ENCODE measurements at regions not wholly inside any gene's neighbourhood (a gene's known extent, or its start where the extent isn't known, plus 50 kb on each side); places are given as distances from the start of the nearest gene placed in this dataset.

DNA sequence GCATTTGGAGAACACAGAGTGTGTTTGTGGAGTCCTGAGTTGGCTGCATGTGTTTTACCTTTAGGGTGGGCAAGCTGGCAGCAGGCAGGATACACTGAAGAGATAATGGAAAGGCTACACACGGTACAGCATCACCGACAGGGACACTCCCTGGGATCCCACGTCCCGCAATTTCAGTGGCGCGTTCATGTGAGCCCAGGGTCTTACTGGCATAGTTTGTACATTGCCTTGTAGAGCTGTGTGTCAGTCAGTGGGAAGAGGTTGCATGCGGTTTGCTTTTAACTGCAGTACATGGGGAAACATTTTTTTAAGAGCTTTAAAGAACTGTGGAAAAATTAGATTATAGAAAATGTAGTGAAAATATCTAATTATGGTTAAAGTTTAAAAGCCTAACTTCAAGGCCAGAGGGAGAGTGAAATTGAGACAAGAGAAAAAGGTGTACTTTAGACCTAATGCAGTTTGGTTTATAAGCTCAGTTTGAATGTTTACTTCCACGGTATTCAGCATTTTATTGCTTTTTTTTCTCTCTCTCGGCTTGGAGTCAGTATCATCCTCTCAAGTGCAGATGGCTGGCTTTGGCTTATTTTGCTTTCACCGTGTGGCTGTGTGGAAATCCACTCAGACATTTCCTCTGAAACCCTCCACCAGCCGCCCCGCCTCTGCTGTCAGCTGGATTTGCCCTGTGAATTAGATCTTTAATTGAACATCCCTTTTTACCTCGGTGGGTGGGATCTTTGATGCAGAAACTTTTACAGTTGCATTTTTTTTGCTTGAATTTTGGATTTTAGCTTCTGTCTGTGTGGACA is 364.2 kb upstream of the COBL start:
- Mint-ChIP-seq H3K4me3 (no peak overlapping the region), H3K36me3 (ENCODE audit: low read depth) (peaks cover 1% of the 10 kb centered on the region), H3K4me1 (no peaks in the 10 kb centered on the region), H3K27ac (no peak overlapping the region), H3K27me3 (no peaks in the 10 kb centered on the region), H3K9me3 (peaks cover 11% of the 10 kb centered on the region)
- ATAC-seq, result no peak
- no peak for DNase-seq

DNA sequence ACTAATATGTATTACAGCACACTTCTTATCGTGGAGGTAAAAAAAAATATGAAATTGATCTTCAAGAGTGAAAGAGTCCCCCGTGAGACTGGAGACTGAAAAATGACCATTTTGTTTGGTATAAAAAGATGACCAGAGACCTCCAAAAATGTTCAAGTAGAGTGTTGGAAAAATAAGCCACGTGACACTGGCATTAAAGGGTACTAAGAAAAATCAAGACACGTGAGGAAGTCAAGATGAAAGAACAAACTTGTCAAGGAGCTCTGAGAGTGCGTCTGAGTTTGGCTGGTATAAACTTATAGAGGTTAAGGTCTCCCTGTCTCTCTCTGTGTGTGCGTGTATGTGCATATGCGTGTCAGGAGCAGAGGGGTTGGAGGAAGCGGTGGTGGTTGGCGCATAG is 362.7 kb upstream of the COBL start:
- H3K27me3 Mint-ChIP-seq, result no peaks in the 10 kb centered on the region
- no peaks in the 10 kb centered on the region for H3K4me1 Mint-ChIP-seq
- H3K27ac Mint-ChIP-seq, result no peak overlapping the region
- peaks cover 1% of the 10 kb centered on the region for H3K36me3 Mint-ChIP-seq (ENCODE audit: low read depth)
- H3K9me3 Mint-ChIP-seq, result peaks cover 11% of the 10 kb centered on the region
- no peak overlapping the region for H3K4me3 Mint-ChIP-seq
- no peak for ATAC-seq
- no peak for DNase-seq

DNA sequence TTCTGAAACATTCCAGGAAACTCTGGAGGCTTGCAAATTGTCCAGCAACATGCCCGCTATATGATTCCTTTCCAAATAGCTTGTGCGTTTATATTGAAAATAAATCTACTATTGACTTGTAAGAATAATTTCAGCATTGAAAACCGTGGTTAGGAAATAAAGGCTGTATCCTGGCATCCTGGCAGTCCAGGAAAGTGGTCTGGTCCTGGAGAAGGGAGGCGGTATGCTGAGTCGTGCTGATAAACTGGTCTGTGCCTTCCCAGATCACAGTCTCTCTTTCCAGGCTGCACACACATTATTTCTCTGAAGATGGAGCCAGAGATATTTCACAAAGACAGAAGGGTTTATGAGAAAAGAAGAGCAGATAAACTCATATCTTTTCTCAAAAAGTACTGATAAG is 350.1 kb upstream of the COBL start:
- H3K4me1 Mint-ChIP-seq, result no peaks in the 10 kb centered on the region
- H3K36me3 Mint-ChIP-seq (ENCODE audit: low read depth), result no peaks in the 10 kb centered on the region
- DNase-seq (no peak), ATAC-seq (no peak)
- H3K27me3 Mint-ChIP-seq, result no peaks in the 10 kb centered on the region
- peaks cover 3% of the 10 kb centered on the region for H3K9me3 Mint-ChIP-seq
- no peak overlapping the region for H3K27ac Mint-ChIP-seq
- no peak overlapping the region for H3K4me3 Mint-ChIP-seq

DNA sequence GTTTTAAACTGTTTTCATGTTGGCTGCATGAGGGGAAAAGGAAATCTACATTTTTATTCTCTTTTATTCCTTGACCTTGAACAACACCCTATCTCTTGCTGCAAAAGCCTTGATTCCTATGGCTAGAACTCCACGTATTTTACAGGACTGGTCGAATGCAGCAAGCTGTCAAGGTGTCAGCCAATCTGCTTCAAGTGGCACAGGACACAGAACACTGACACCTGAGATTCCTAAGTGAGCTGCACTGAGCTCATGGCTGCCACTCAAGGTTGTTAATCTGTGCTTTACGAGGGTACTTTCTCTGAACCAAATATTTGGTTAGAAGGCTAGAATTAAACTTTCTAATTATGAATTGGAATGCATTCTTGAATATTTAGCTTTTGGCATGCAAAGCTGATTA is 349.7 kb upstream of the COBL start:
- no peak for DNase-seq
- Mint-ChIP-seq H3K4me1 (no peaks in the 10 kb centered on the region), H3K27me3 (no peaks in the 10 kb centered on the region), H3K9me3 (peaks cover 3% of the 10 kb centered on the region), H3K27ac (no peak overlapping the region), H3K4me3 (no peak overlapping the region), H3K36me3 (ENCODE audit: low read depth) (no peaks in the 10 kb centered on the region)
- ATAC-seq, result no peak

DNA sequence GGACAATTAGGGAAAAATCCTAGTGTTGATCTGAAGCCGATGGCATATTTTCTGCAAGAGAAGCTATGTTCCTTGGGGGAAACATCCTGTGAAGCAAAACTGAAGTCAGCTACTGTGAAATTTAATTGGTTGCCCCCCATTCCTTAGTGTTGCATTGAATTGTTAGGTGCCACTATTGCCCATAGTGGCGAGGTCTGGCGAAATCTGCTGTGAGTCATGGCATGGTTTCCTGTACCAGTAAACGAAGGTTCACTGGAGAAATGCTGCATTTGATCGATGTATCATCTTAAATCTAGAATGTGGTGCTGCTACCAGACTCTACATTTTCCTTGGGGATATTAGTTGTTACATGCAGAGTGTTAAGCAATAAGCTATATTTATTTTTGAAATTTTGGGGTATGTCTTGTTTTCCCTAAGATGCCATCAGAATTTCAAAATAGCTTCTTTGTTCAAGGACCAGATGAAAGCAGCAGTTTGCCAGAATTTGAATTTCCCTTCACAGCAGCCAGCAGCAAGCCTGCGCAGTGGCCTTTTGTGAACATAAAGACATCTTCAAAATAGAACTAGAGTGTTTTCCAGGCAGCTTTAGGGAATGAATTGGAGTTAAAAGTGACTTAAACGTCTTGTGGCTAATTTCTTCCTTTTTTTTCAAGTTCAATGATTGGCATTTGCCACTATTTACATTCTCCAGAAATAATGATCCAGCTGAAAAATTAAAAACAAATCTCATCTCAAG is 348.6 kb upstream of the COBL start:
- no peaks in the 10 kb centered on the region for H3K27me3 Mint-ChIP-seq
- no peaks in the 10 kb centered on the region for H3K4me1 Mint-ChIP-seq
- no peak for DNase-seq
- no peaks in the 10 kb centered on the region for H3K36me3 Mint-ChIP-seq (ENCODE audit: low read depth)
- no peak overlapping the region for H3K4me3 Mint-ChIP-seq
- H3K9me3 Mint-ChIP-seq, result peaks cover 3% of the 10 kb centered on the region
- no peak overlapping the region for H3K27ac Mint-ChIP-seq
- ATAC-seq, result no peak

DNA sequence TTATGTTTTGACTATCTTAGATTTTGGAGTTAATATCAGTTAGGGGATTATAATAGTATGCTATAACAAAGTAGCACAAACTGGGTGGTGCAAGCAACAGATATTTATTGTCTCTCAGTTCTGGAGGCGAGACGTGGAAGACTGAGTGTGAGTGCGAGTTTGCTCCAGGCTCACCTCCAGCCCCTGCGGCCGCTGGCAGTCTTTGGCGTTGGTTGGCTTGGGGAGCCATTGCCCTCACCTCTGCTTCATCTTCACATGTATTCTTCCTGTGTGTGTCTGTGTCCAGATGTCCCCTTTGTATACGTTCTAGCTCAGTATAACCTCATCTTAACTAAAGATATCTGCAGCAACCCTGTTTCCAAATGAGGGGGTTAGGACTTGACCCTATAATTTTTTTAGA is 343.9 kb upstream of the COBL start:
- DNase-seq, result no peak
- Mint-ChIP-seq H3K4me3 (no peak overlapping the region), H3K27ac (no peak overlapping the region), H3K4me1 (no peaks in the 10 kb centered on the region), H3K9me3 (peaks cover 3% of the 10 kb centered on the region), H3K36me3 (ENCODE audit: low read depth) (no peaks in the 10 kb centered on the region), H3K27me3 (no peaks in the 10 kb centered on the region)
- ATAC-seq, result no peak

DNA sequence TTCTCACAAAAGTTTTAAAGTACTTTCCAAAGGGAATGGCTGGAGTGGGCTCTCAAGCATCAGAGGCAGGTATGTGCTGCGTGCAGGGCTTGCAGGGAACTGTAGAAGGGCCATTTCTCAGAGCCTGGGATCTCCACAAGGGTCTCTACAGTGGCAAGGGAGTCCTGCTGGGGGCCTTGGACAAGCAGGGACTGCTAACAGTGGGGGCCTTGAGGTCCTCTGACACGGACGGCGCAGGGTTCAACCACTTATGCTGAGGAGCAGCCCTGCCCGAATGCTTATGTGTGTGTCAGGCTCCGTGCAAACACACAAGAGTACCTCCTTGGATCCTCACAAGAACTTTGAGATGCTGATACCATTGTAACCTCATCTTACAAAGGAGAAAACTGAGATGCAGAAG is 342.1 kb upstream of the COBL start:
- Mint-ChIP-seq H3K27me3 (no peaks in the 10 kb centered on the region), H3K36me3 (ENCODE audit: low read depth) (no peaks in the 10 kb centered on the region), H3K4me1 (no peaks in the 10 kb centered on the region), H3K27ac (no peak overlapping the region), H3K9me3 (no peaks in the 10 kb centered on the region), H3K4me3 (no peak overlapping the region)
- ATAC-seq, result no peak
- DNase-seq, result no peak

DNA sequence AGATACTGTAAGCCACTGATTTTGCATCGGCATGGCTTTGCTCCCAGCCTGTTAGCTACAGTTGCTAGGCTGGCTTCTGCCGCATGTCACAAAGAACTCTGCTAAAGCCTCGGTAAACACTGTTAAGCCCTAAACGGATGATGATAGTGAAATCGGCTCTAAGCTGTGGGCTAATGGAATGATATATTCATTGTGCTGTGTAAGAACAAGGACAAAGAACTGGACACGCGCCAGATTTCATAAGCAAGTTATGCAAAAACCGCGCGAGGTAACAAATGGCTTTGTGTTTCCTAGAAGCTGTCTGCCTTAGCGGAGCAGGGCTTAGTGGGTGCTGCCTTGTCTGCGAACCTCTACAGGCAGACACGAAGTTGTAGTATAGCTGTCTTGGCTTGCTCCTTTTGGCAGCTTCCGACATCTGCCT is 331.3 kb upstream of the COBL start:
- no peak overlapping the region for H3K27ac Mint-ChIP-seq
- no peaks in the 10 kb centered on the region for H3K27me3 Mint-ChIP-seq
- H3K9me3 Mint-ChIP-seq, result peaks cover 4% of the 10 kb centered on the region
- no peak for DNase-seq
- no peaks in the 10 kb centered on the region for H3K4me1 Mint-ChIP-seq
- no peak for ATAC-seq
- H3K4me3 Mint-ChIP-seq, result no peak overlapping the region
- H3K36me3 Mint-ChIP-seq (ENCODE audit: low read depth), result no peaks in the 10 kb centered on the region

DNA sequence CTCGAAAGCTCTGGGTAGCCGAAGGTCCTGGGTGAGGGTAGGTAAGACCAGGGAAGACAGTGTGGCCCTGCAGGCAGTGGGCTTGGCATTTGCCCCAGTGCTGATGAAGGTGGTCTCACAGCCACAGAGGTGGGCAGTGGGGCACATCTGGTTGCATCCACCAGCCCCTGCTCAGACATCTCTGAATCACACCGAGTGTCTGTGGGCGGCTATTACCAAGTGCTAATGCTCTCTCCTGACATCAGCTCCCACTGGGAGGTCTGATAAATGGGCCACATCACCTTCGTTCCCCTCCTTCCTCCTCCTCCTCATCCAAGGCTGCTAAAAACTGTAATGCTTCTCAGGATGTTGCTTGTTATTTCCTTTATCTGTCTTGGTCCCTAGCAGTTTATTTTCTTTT is 330.9 kb upstream of the COBL start:
- Mint-ChIP-seq H3K4me1 (no peaks in the 10 kb centered on the region), H3K4me3 (no peak overlapping the region), H3K27me3 (no peaks in the 10 kb centered on the region), H3K27ac (no peak overlapping the region), H3K9me3 (peaks cover 4% of the 10 kb centered on the region), H3K36me3 (ENCODE audit: low read depth) (no peaks in the 10 kb centered on the region)
- DNase-seq (no peak), ATAC-seq (no peak)

DNA sequence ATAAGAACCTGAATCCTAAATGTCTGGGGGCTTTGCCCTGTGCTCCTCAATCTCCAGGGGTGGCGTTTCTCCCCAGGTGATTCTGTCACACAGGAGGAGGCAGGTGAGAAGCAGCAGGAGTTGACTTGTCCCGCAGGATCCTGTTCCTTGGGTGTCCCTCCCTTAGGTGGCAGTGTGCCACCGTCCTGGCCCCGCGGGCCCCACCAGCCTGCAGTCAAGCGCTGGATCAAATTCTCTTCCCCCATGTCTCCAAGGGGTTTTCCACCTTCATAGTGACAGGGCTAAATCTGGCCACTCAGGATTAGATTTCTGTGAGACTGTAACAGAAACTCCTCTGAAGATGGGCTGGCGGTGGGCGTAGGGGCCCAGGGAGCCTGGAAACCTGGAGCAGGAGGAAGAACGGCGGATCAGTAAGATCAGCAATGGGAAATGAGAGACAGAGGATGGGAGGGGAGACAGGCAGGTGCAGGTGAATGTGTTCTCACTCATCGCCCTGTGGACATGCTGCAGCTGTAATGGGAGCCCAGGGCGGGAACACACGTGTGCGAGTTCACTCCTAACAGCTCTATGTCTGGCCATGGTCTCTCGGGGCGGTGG is 329.2 kb upstream of the COBL start:
- ATAC-seq (no peak), DNase-seq (no peak)
- no peak overlapping the region for H3K4me3 Mint-ChIP-seq
- peaks cover 4% of the 10 kb centered on the region for H3K9me3 Mint-ChIP-seq
- no peaks in the 10 kb centered on the region for H3K27me3 Mint-ChIP-seq
- no peak overlapping the region for H3K27ac Mint-ChIP-seq
- H3K36me3 Mint-ChIP-seq (ENCODE audit: low read depth), result no peaks in the 10 kb centered on the region
- no peaks in the 10 kb centered on the region for H3K4me1 Mint-ChIP-seq

DNA sequence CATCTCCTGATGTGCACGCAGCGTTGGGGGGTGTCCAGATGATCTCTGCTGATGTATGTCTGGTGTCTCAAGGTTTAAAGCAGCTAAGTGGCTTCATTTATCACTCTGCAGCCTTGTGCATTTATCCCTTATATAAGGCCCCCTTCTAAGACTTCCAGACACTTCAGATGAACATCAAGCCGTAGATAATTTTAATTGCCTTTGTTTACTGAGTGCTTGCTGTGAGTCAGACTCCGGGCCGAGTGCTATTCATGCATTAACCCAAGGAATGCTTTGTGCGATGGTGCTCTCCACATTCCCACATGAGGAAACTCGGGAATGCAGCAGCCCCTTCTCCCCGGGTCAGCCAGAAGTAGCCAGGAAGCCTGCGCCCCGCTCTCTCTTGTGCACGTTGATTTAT is 328.6 kb upstream of the COBL start:
- Mint-ChIP-seq H3K4me1 (no peaks in the 10 kb centered on the region), H3K27ac (no peak overlapping the region), H3K36me3 (ENCODE audit: low read depth) (no peaks in the 10 kb centered on the region), H3K27me3 (no peaks in the 10 kb centered on the region), H3K4me3 (no peak overlapping the region), H3K9me3 (peaks cover 4% of the 10 kb centered on the region)
- no peak for ATAC-seq
- DNase-seq, result no peak

DNA sequence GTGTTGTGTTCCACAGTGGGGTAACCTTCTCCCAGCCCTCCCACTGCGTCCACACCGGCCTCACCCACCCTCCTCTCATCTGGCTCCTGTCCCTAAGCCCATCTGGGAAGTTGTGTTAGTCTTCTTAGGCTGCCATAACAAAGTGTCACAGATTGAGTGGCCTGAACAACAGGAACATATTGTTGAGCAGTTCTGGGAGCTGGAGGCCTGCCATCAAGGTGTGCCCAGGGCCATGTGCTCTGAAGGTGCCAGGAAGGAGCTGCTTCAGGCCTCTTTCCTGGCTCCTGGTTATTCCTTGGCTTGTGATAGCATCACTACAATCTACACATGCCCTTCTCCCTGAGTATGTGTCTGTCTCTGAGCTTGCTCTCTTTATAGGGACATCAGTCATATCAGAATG is 327.6 kb upstream of the COBL start:
- no peaks in the 10 kb centered on the region for H3K27me3 Mint-ChIP-seq
- no peak overlapping the region for H3K27ac Mint-ChIP-seq
- H3K9me3 Mint-ChIP-seq, result peaks cover 4% of the 10 kb centered on the region

DNA sequence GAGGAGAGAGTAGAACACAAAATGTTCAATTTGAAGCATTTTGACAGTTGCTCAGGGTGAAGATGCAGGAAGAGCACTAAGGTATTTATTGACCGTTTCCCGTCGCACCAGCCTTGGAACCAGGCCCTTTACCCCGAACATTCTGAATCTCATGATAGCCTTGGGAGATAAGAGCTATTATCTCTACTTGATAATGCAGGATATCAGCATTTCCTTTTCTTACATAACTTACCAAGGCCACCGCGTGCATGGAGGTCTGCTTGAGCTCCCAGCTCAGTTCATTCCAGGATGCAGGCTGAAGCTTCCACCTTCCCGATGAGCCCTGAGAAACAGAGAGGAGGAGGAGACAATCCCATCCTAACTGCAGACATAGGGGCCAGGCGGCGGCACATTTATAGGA is 324.2 kb upstream of the COBL start:
- H3K27ac Mint-ChIP-seq, result no peak overlapping the region
- no peaks in the 10 kb centered on the region for H3K4me1 Mint-ChIP-seq
- H3K9me3 Mint-ChIP-seq, result no peaks in the 10 kb centered on the region
- ATAC-seq (no peak), DNase-seq (no peak)
- no peak overlapping the region for H3K4me3 Mint-ChIP-seq
- H3K36me3 Mint-ChIP-seq (ENCODE audit: low read depth), result no peaks in the 10 kb centered on the region
- H3K27me3 Mint-ChIP-seq, result no peaks in the 10 kb centered on the region

More for the DNA sequence above, 327.6 kb upstream of the COBL start:
- H3K36me3 Mint-ChIP-seq (ENCODE audit: low read depth), result no peaks in the 10 kb centered on the region
- ATAC-seq (no peak), DNase-seq (no peak)
- H3K4me3 Mint-ChIP-seq, result no peak overlapping the region
- no peaks in the 10 kb centered on the region for H3K4me1 Mint-ChIP-seq

DNA sequence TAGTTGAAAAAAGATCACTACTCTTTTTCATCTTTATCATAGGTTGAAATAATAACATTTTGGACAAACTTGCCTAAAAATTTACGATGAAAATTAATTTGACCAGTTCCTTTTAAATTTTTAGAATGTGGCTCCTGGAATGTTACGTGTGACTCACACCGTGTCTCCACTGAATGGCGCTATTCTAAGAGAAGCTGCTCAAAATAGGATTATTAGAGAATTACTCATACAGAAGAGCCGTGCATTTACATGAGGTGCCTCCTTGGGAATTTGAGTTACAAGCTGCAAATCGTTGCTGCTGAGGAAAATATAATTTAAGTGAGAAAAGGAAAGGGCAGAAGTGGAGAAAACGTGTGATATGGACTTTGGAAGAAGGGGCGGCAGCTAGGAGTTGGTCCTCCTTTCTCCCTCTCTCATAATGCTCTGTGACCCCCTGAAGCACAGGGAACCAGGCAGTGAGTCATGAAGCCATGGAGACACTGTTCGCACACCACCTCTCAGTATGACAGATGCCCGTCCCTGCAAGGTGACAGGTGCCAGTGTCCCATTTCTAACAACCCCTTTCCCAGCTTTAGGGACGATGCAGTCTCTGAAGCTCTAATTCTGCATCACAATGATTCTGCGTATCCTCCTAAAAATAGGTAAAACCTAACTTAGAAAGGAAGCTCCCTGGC is 323.2 kb upstream of the COBL start:
- no peak overlapping the region for H3K27ac Mint-ChIP-seq
- no peaks in the 10 kb centered on the region for H3K27me3 Mint-ChIP-seq
- ATAC-seq (no peak), DNase-seq (no peak)
- no peak overlapping the region for H3K4me3 Mint-ChIP-seq
- H3K9me3 Mint-ChIP-seq, result no peaks in the 10 kb centered on the region
- H3K36me3 Mint-ChIP-seq (ENCODE audit: low read depth), result no peaks in the 10 kb centered on the region
- no peaks in the 10 kb centered on the region for H3K4me1 Mint-ChIP-seq

DNA sequence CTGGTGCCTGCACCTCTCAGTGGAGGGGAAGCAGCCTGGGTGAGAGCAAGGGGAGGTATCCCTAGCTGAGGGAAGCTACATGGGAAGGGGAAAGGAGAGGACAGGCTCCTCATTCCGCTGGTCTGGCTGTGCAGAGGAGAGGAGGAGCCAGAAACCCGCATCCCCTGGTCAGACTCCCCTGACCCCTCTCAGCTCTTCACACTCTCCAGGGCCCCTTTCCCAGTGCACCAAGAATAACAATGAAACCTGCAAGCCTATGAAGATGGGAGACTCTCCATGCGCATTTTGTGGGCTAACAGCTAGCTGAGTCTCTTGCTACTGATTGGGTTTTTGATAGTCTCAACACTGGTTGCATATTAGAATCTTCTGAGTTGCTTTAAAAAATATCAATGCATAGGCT is 319.9 kb upstream of the COBL start:
- DNase-seq (no peak), ATAC-seq (no peak)
- Mint-ChIP-seq H3K4me1 (no peaks in the 10 kb centered on the region), H3K27ac (no peak overlapping the region), H3K9me3 (no peaks in the 10 kb centered on the region), H3K27me3 (no peaks in the 10 kb centered on the region), H3K36me3 (ENCODE audit: low read depth) (no peaks in the 10 kb centered on the region), H3K4me3 (no peak overlapping the region)
